Lung (tissue), 11 donors: ENCODE measurements at regions not wholly inside any gene's neighbourhood (a gene's known extent, or its start where the extent isn't known, plus 50 kb on each side); places are given as distances from the start of the nearest gene placed in this dataset.

Experiments used
- ATAC-seq: fragments of 200-7000 bp; cut with Tn5 transposase; one replicate; pipeline ENCODE4 v1.9.1; 2020; ENCODE audit warnings: moderate number of reproducible peaks; ENCODE audit not compliant: insufficient read depth, low FRiP score
- DNase-seq, 3 donors: peaks; one replicate each; pipeline ENCODE4 v3.0.0-alpha.2; 2013 to 2017
- H3K27ac ChIP-seq, 2 donors: one replicate each; pipeline ENCODE4 v1.5.1; 2013; ENCODE audit warnings: mild to moderate bottlenecking in 2 of 2, moderate library complexity in 2 of 2, control low read depth in 1 of 2, inconsistent platforms in 1 of 2, low read depth in 1 of 2, low read length in 1 of 2
- H3K27me3 ChIP-seq, 3 donors: one replicate each; pipeline ENCODE4 v1.5.1; 2013; ENCODE audit warnings: low read length in 2 of 3; ENCODE audit not compliant: control insufficient read depth in 3 of 3, insufficient read depth in 3 of 3
- H3K36me3 ChIP-seq, 4 donors: one replicate each; pipeline ENCODE4 v1.5.1; 2013; ENCODE audit warnings: low read length in 4 of 4, mild to moderate bottlenecking in 1 of 4, moderate library complexity in 1 of 4; ENCODE audit not compliant: control insufficient read depth in 4 of 4, insufficient read depth in 4 of 4
- H3K4me1 ChIP-seq, 5 donors: one replicate each; pipeline ENCODE4 v1.5.1; 2013; ENCODE audit warnings: low read length in 5 of 5, mild to moderate bottlenecking in 2 of 5, moderate library complexity in 1 of 5; ENCODE audit not compliant: control insufficient read depth in 5 of 5, insufficient read depth in 5 of 5
- H3K4me3 ChIP-seq: one replicate; pipeline ENCODE4 v1.5.1; 2013; ENCODE audit warnings: mild to moderate bottlenecking, control low read depth, moderate library complexity
- H3K9ac ChIP-seq, 2 donors: one replicate each; pipeline ENCODE4 v1.5.1; 2013; ENCODE audit warnings: low read length in 2 of 2, control low read depth in 1 of 2; ENCODE audit not compliant: insufficient read depth in 1 of 2
- H3K9me3 ChIP-seq, 4 donors: one replicate each; pipeline ENCODE4 v1.5.1; 2013; ENCODE audit warnings: low read length in 3 of 4, mild to moderate bottlenecking in 1 of 4, moderate library complexity in 1 of 4; ENCODE audit not compliant: control insufficient read depth in 4 of 4, insufficient read depth in 3 of 4
- WGBS, 2 donors: extraction: QIAGEN DNeasy Blood & Tissue Kit; methylation state at CpG; one replicate each; pipeline ENCODE4 v1.1.7; 2013; 5-methylcytosine and 5-hydroxymethylcytosine counted together
- TF ChIP-seq, protein P1 (sequence below): IDR thresholded peaks from 2 replicates; pipeline ENCODE4 v1.5.1; 2012; ENCODE audit warnings: mild to moderate bottlenecking; ENCODE audit errors: control extremely low read depth, extremely low read depth
- donor health status: control.
- donor health status: control.
- donor health status: Bipolar disorder and iron deficiency.
- donor health status: healthy.
- donor health status: DM: yes; HTN: yes; CAD: no.

DNA sequence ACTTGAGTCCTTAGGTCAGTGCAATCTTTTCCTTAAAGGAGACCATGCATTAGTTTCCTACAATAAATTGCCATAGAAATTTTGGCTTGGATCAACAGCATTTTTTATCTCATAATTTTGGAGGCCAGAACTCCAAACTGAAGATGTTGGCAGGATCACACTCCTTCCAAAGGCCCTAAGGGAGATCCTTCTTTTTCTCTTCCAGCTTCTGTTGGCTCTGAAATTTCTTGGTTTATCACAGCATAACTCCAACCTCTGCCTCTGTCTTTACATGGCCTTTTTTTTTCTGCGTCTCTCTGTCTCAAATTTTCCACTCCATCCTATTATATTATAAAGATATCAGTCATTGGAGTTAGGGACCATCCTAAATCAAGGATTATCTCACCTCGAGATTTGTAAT, 282.2 kb downstream of the STIM2 start:
- DNase-seq, result no peak
- H3K27ac ChIP-seq, result no peak overlapping the region
- H3K4me1 ChIP-seq, result no peaks in the 10 kb centered on the region
- TF ChIP-seq, protein P1, sequence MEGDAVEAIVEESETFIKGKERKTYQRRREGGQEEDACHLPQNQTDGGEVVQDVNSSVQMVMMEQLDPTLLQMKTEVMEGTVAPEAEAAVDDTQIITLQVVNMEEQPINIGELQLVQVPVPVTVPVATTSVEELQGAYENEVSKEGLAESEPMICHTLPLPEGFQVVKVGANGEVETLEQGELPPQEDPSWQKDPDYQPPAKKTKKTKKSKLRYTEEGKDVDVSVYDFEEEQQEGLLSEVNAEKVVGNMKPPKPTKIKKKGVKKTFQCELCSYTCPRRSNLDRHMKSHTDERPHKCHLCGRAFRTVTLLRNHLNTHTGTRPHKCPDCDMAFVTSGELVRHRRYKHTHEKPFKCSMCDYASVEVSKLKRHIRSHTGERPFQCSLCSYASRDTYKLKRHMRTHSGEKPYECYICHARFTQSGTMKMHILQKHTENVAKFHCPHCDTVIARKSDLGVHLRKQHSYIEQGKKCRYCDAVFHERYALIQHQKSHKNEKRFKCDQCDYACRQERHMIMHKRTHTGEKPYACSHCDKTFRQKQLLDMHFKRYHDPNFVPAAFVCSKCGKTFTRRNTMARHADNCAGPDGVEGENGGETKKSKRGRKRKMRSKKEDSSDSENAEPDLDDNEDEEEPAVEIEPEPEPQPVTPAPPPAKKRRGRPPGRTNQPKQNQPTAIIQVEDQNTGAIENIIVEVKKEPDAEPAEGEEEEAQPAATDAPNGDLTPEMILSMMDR, result no peak
- H3K36me3 ChIP-seq, result no peaks in the 10 kb centered on the region
- WGBS, 2 donors, result 88 to 90% methylated on average over 2 of the region's 2 CpGs
- no peaks in the 10 kb centered on the region for H3K27me3 ChIP-seq
- no peak for ATAC-seq
- H3K9ac ChIP-seq, result no peak overlapping the region
- H3K9me3 ChIP-seq, result no peaks in the 10 kb centered on the region
- H3K4me3 ChIP-seq, result no peak overlapping the region

DNA sequence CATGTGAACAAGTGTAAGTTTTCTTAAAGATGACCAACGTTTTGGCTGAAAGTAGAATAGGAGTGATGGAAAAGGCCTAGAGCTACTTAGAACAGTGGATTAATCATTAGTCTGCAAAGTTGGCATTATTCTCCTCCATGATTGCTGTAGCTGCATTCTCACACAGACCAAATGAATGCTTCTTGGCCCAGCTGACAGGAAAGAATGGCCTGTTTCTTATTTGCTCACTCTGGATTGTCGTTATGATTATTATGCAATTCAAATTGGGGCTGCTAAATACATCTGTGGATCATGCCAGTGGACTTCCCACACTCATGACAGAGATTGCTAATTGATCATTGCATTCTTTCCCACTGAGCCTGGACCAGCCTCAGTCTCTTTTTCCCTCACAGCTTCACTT, 285.0 kb downstream of the STIM2 start:
- H3K9ac ChIP-seq, result no peak overlapping the region
- WGBS, 2 donors, result 49 to 66% methylated on average over 2 of the region's 2 CpGs
- H3K27me3 ChIP-seq, result no peaks in the 10 kb centered on the region
- no peak overlapping the region for H3K27ac ChIP-seq
- DNase-seq (no peak), ATAC-seq (no peak)
- TF ChIP-seq, protein P1, result no peak
- no peaks in the 10 kb centered on the region for H3K9me3 ChIP-seq
- no peak overlapping the region for H3K4me3 ChIP-seq
- H3K4me1 ChIP-seq, result no peaks in the 10 kb centered on the region
- no peaks in the 10 kb centered on the region for H3K36me3 ChIP-seq

DNA sequence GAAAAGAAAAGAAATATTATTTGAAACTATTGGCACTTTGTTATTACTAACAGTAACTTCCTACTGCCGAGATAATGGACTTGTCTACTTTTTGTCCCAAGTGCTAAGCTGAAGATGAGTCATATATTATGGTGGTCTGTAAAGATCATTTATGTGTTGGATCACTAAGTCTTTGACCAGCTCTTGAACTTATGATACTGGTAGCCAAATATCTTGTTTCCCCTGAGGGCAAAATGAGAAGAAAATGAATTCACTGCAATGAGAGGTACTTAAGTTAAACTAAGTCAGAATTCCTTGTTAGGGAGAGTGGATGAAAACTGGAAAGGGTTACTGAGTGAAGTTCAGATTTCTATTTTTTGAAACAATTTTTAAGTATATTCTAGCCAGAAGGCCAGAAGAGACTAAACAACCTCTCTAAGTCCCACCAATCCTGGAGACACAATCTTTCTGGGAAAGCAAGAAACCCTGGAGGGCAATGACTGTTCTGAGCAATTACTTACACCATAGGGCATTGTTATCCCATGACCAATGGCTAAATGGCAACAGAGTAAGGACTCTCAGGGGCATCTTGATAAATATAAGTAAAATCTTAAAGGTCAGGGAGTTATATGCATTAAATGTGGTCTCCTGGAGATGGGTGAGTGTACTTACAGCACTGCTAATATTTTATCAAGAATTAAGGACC, 287.7 kb downstream of the STIM2 start:
- no peaks in the 10 kb centered on the region for H3K36me3 ChIP-seq
- H3K4me1 ChIP-seq, result no peaks in the 10 kb centered on the region
- H3K9me3 ChIP-seq, result no peaks in the 10 kb centered on the region
- no peak overlapping the region for H3K27ac ChIP-seq
- DNase-seq (no peak), ATAC-seq (no peak)
- H3K9ac ChIP-seq, result no peak overlapping the region
- H3K27me3 ChIP-seq, result no peaks in the 10 kb centered on the region
- 78 to 96% methylated on average over 1 of the region's 1 CpG for WGBS, 2 donors
- no peak overlapping the region for H3K4me3 ChIP-seq
- TF ChIP-seq, protein P1, result no peak
